ENCODE measurements at regions not wholly inside any gene's neighbourhood (a gene's known extent, or its start where the extent isn't known, plus 50 kb on each side); places are given as distances from the start of the nearest gene placed in this dataset.

DNA sequence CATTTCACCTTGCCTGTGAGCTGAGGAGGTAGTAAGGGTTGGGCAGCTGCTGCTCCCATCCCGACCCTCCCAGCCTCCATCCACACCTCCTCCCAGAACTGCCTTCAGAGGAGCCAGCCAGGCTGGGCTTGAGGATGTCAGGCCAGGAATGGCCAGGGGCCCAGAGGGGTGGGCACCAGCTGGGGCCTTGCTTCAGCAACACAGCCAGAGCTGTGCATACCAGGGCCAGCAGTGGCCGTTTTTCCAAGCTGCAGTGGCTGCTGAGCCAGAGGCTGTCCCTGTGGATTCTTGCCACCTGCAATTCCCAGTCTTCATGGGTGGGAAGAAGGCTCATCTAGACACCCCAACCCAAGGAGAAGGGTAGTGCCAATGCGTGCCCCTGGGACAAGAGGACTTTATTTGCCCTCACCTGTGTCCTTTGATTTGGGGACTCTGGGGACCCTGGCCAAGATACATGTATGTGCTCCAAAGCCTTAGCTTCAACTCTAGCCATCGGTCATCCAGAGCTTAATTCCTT is 153.4 kb upstream of the SDK2 start:
- TF ChIP-seq TARDBP (IDR thresholded peaks at IDR 0.05) (no peak), LEF1 (IDR thresholded peaks at IDR 0.05; ENCODE audit: borderline replicate concordance) (no peak), FOXA1 (IDR thresholded peaks at IDR 0.05) (no peak), HDGF (IDR thresholded peaks at IDR 0.05; ENCODE audit: borderline replicate concordance) (no peak), SUZ12 (IDR thresholded peaks at IDR 0.05) (no peak), L3MBTL2 (conservative IDR thresholded peaks at IDR 0.05) (no peak), FOXM1 (IDR thresholded peaks at IDR 0.05; ENCODE audit: borderline replicate concordance) (no peak), BHLHE40 (IDR thresholded peaks at IDR 0.05; ENCODE audit: borderline replicate concordance) (no peak)

Data from HEK293T (cell line).